ENCODE measurements at regions not wholly inside any gene's neighbourhood (a gene's known extent, or its start where the extent isn't known, plus 50 kb on each side); places are given as distances from the start of the nearest gene placed in this dataset.

- TF ChIP-seq CTCF (IDR thresholded peaks at IDR 0.05) (no peak), ZFX (IDR thresholded peaks at IDR 0.05; ENCODE audit: borderline replicate concordance) (no peak)
Observed at GRCh38 chr3:127053979-127054378, 71.1 kb downstream of the PLXNA1 start.
